ENCODE measurements at regions not wholly inside any gene's neighbourhood (a gene's known extent, or its start where the extent isn't known, plus 50 kb on each side); places are given as distances from the start of the nearest gene placed in this dataset.

DNA sequence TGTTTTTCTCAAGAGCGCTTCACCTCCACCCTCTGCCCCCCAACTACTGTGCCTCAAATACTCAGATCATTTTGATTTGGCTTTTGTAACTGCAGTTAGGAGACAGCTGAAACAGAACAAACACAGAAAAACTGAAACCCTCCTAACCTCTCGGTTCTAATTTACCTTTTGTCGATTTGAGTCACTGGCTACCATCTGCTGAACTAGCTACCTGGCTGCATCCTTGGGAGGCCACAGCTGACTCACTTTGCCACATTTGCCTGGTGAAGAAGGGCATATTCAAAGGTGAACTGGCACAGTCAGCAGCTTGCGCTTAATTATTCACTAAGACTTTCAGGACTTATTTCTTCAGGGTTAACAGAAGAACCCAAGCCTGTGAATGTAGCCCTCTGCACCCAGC lies 117.7 kb downstream of the FOXB1 start:
- TF ChIP-seq, protein P1, sequence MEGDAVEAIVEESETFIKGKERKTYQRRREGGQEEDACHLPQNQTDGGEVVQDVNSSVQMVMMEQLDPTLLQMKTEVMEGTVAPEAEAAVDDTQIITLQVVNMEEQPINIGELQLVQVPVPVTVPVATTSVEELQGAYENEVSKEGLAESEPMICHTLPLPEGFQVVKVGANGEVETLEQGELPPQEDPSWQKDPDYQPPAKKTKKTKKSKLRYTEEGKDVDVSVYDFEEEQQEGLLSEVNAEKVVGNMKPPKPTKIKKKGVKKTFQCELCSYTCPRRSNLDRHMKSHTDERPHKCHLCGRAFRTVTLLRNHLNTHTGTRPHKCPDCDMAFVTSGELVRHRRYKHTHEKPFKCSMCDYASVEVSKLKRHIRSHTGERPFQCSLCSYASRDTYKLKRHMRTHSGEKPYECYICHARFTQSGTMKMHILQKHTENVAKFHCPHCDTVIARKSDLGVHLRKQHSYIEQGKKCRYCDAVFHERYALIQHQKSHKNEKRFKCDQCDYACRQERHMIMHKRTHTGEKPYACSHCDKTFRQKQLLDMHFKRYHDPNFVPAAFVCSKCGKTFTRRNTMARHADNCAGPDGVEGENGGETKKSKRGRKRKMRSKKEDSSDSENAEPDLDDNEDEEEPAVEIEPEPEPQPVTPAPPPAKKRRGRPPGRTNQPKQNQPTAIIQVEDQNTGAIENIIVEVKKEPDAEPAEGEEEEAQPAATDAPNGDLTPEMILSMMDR (conservative IDR thresholded peaks at IDR 0.05; ENCODE audit: low read depth, low read length) = no peak
- no peak for DNase-seq (ENCODE audit: low read depth)
- H3K4me3 ChIP-seq (ENCODE audit: low read depth, low read length) = no peak overlapping the region

DNA sequence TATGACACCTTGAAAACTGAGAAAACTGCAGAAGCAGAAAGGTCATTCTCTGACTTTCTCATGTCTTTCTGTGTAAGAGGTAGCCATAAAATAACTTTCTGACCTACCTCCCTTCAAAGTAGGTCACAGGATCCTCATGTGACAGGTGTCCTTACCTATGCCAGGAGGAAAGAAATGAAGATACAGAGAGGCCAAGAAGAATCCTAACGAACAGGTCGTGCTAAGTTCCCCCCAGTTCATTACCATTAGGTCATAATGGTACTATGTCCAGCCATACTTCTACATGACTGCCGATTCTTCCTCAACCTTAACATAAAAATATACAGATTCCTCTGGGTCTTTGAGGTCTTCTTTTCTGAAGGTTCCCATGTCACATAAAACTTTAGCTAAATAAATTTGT lies 118.6 kb downstream of the FOXB1 start:
- no peak for DNase-seq (ENCODE audit: low read depth)
- H3K4me3 ChIP-seq (ENCODE audit: low read depth, low read length) = no peak overlapping the region
- TF ChIP-seq, protein P1 (conservative IDR thresholded peaks at IDR 0.05; ENCODE audit: low read depth, low read length) = no peak

DNA sequence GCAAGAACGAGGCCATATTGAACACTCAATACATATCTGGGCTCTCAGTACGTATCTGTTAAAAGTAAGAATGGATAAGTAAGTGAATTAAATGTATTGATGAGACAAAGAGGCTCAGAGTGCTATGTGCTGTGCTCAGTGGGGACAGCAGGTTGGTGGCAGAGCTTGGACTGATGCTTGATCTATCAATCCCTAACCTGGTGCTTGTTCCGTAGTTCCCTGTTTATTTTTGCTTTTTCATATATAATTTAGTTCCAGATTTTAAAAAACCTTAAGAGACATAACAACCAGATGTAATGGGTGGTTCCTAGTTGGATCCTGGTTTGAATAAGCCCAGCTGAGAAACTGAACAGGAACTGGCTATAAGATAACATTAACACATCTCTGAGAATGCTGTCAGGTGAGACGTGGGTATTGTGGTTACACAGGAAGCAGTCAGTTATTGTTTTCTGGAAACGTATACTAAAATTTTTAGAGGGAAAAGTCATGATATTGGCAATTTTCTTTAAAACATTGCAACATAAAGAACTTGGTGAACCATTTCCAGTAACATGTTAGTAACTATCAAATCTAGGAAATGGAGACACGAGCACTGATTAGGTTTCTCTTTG lies 120.5 kb downstream of the FOXB1 start:
- TF ChIP-seq, protein P1 (conservative IDR thresholded peaks at IDR 0.05; ENCODE audit: low read depth, low read length) = no peak
- H3K4me3 ChIP-seq (ENCODE audit: low read depth, low read length) = no peak overlapping the region
- DNase-seq (ENCODE audit: low read depth) = no peak

DNA sequence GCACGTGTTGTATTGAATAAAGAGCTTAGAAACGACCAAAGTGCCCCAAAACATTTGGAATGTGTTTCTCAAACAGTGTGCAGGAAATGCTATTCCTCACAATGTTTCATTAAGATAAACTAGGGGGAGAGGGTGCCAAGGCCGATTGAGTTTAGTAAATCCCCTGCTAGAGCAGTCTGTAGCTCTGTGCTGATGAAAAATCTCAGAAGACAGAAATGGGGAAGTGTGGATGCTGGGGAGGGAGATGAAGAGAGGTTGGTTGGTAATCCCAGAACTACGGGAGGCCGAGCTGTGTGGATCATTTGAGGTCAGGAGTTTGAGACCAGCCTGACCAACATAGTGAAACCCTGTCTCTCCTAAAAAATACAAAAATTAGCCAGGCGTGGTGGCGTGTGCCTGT lies 121.2 kb downstream of the FOXB1 start:
- no peak for DNase-seq (ENCODE audit: low read depth)
- TF ChIP-seq, protein P1 (conservative IDR thresholded peaks at IDR 0.05; ENCODE audit: low read depth, low read length) = no peak
- no peak overlapping the region for H3K4me3 ChIP-seq (ENCODE audit: low read depth, low read length)

DNA sequence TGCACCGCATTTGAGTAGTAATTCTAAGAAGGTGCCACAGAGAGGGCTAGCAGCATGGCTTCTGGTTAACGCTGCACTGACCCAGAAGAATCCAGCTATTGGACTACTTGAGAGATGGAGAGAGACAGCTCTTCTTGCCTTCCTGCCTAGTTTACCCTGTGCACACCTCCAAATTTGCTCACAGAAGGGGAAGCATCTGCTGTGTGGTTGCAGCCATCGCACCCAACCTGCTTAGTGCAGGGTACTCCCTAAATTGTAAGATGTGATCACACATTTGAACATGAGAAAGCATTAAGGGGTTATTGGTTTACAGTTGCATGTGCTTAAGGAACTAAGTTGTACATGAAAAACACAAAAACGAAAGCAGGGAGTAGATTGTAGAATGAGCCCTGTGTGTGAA lies 122.1 kb downstream of the FOXB1 start:
- no peak for DNase-seq (ENCODE audit: low read depth)
- TF ChIP-seq, protein P1 (conservative IDR thresholded peaks at IDR 0.05; ENCODE audit: low read depth, low read length) = no peak
- no peak overlapping the region for H3K4me3 ChIP-seq (ENCODE audit: low read depth, low read length)

DNA sequence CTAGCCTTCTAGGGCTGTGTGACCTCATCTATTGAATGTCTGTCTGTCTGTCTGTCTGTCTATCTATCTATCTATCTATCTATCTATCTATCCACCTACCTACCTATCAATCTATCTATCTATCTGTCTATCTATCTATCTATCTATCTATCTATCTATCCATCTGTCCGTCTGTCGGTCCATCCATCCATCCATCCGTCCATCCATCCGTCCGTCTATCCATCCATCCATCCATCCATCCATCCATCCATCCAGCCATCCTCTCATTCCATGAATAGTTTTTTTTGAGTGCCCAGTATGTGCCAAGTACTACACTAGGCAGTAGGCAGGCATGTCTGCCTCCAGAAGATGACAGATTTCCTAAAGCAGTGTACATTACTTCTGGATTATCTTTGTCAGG lies 122.5 kb downstream of the FOXB1 start:
- TF ChIP-seq, protein P1 (conservative IDR thresholded peaks at IDR 0.05; ENCODE audit: low read depth, low read length) = no peak
- DNase-seq (ENCODE audit: low read depth) = no peak
- no peak overlapping the region for H3K4me3 ChIP-seq (ENCODE audit: low read depth, low read length)

DNA sequence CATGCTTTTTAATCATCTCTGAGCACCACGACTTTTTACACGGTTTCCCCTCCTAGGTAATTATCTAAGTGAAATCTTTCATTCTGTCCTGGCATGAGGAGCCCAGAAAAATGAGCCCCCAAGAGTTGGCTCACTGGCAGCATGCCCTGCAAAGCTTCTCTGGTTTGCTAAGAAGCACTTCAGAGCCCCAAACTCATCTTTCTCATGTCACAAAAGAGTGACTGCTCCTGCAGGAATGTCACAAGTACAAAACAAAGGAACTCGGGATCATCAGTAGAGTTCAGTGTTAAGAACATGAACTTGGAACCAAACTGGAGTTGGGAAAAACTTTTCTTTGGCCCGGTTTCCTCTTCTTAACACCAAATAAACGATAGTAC lies 123.9 kb downstream of the FOXB1 start:
- H3K4me3 ChIP-seq (ENCODE audit: low read depth, low read length) = peak overlapping the region; percentile 58
- TF ChIP-seq, protein P1 (conservative IDR thresholded peaks at IDR 0.05; ENCODE audit: low read depth, low read length) = no peak
- DNase-seq (ENCODE audit: low read depth) = no peak
